ENCODE measurements at regions not wholly inside any gene's neighbourhood (a gene's known extent, or its start where the extent isn't known, plus 50 kb on each side); places are given as distances from the start of the nearest gene placed in this dataset.
A peak's percentile ranks its signal among the peaks of the same experiment; 100 is the strongest.

DNA sequence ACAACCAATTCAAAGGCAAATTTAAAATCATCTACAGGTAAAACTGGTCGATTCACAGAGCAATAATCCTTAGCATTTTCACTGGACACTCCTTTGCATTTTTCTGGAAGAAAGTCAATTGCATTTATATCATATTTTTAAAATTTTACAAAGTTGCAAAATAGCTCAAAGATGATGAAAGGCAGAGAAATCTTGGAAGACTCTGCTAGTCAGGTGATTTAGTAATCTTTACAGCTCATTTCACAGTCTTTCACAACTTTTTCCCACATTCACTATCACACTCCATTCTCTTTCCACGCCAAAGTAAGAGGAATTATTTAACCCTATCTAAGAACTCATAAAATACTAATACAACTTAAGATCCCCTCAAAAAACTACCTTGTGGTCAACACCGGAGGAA, 1063.8 kb downstream of the EFNB2 start:
- DNase-seq (ENCODE audit: low read depth): peak; percentile 89
- H3K27me3 ChIP-seq (replicated peaks; ENCODE audit: control insufficient read depth, insufficient read depth, low read length): no peaks in the 10 kb centered on the region
- H3K9me3 ChIP-seq (ENCODE audit: control insufficient read depth, low read length): no peaks in the 10 kb centered on the region
- H3K9ac ChIP-seq (ENCODE audit: low read length): no peak overlapping the region
- H3K36me3 ChIP-seq (ENCODE audit: control insufficient read depth, insufficient read depth, low read length, severe bottlenecking): no peaks in the 10 kb centered on the region
- peaks cover 12% of the 10 kb centered on the region for H3K4me1 ChIP-seq (ENCODE audit: control insufficient read depth, insufficient read depth, low read length)
- H3K4me3 ChIP-seq (ENCODE audit: low read length): no peak overlapping the region

DNA sequence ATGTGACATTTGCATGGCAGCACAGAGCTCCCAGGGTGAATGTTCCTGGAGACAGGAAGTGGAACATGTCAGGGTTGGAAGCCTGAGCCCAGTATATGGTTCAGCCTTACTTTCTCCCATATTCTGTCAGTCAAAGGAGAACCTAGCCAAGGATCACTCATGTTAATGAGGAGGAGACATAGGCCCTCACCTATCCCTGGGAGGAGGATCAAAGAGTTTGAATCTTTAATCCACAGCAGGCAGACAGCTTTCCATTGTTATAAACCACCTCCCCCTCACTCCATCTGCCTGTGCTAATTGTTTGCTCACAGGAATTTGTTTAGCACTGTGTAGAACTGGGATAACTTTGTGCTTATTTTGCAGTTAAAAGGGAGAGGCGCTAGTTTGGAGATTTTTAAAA, 1069.1 kb downstream of the EFNB2 start:
- Histone ChIP-seq H3K36me3 (ENCODE audit: control insufficient read depth, insufficient read depth, low read length, severe bottlenecking) (no peaks in the 10 kb centered on the region), H3K9me3 (ENCODE audit: control insufficient read depth, low read length) (no peaks in the 10 kb centered on the region), H3K4me3 (ENCODE audit: low read length) (no peak overlapping the region), H3K27me3 (replicated peaks; ENCODE audit: control insufficient read depth, insufficient read depth, low read length) (no peaks in the 10 kb centered on the region), H3K9ac (ENCODE audit: low read length) (no peak overlapping the region), H3K4me1 (ENCODE audit: control insufficient read depth, insufficient read depth, low read length) (peaks cover 1% of the 10 kb centered on the region)
- DNase-seq (ENCODE audit: low read depth): no peak

DNA sequence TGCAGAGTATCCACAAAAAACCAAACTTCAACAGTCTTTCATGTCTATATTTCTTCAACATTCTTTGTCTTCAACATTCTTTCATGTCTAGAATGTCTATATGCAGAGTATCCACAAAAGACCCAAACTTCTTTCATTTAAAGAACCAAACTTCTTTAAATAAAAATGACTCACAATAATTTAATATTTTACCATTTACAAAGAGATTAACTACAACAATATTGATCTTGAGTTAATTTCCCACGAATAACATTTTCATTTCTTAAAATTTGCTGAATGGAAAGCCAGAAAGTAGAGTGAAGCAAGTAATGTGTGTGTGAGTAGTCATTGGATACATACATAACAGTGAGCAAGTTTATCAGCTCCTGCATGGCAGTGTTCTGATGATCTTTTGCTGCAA, 1069.7 kb downstream of the EFNB2 start, which contains the start of gene DAOA:
TSS of gene DAOA (plus strand) at position 301 of the 400 bp plus-strand sequence.
- no peak for DNase-seq (ENCODE audit: low read depth)
- H3K27me3 ChIP-seq (replicated peaks; ENCODE audit: control insufficient read depth, insufficient read depth, low read length): no peaks in the 10 kb centered on the region
- H3K36me3 ChIP-seq (ENCODE audit: control insufficient read depth, insufficient read depth, low read length, severe bottlenecking): no peaks in the 10 kb centered on the region
- H3K9me3 ChIP-seq (ENCODE audit: control insufficient read depth, low read length): no peaks in the 10 kb centered on the region
- no peaks in the 10 kb centered on the region for H3K4me1 ChIP-seq (ENCODE audit: control insufficient read depth, insufficient read depth, low read length)
- H3K9ac ChIP-seq (ENCODE audit: low read length): no peak within 1 kb of the TSS
- no peak within 1 kb of the TSS for H3K4me3 ChIP-seq (ENCODE audit: low read length)

DNA sequence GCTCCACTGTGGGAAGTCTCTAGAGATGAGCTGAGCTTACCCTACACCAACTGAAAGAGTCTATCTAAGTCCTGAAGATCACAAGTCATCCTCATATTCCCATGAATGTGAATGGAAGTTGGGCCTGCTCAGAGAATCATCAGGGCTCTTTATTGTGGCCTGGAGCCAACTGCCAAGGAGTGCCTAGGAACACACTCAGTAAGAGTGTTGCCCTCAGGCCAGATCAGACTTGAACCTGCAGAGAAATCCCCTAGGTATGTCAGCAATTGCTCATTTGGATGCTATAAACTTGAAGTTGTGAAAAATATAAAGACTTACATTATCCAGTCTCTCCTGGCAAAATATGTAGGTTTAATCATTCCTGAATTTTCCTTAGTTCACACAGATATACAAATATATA, 1070.2 kb downstream of the EFNB2 start:
- DNase-seq (ENCODE audit: low read depth): no peak
- Histone ChIP-seq H3K4me1 (ENCODE audit: control insufficient read depth, insufficient read depth, low read length) (no peaks in the 10 kb centered on the region), H3K9me3 (ENCODE audit: control insufficient read depth, low read length) (no peaks in the 10 kb centered on the region), H3K27me3 (replicated peaks; ENCODE audit: control insufficient read depth, insufficient read depth, low read length) (no peaks in the 10 kb centered on the region), H3K4me3 (ENCODE audit: low read length) (no peak overlapping the region), H3K9ac (ENCODE audit: low read length) (no peak overlapping the region), H3K36me3 (ENCODE audit: control insufficient read depth, insufficient read depth, low read length, severe bottlenecking) (no peaks in the 10 kb centered on the region)

DNA sequence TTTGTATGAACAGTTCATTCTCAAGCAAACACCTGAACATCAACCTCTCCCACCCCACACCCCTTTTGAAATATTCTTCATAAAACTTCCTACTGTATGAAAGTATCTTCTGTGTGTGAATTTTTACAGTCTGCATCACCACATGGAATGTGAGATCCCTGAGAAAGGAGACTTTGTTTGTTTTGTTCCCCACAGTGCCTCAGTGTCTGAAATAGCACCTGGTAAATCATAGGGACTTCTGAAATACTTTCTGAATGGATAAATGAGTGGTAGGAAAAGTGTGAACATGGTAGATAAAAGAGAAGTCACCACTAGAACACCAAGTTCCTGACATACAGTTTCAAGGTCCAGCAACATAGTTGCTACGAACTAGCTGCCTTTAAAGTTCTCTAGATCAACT, 1071.2 kb downstream of the EFNB2 start:
- Histone ChIP-seq H3K27me3 (replicated peaks; ENCODE audit: control insufficient read depth, insufficient read depth, low read length) (no peaks in the 10 kb centered on the region), H3K36me3 (ENCODE audit: control insufficient read depth, insufficient read depth, low read length, severe bottlenecking) (no peaks in the 10 kb centered on the region), H3K4me3 (ENCODE audit: low read length) (no peak overlapping the region), H3K4me1 (ENCODE audit: control insufficient read depth, insufficient read depth, low read length) (no peaks in the 10 kb centered on the region), H3K9me3 (ENCODE audit: control insufficient read depth, low read length) (no peaks in the 10 kb centered on the region), H3K9ac (ENCODE audit: low read length) (no peak overlapping the region)
- DNase-seq (ENCODE audit: low read depth): no peak

DNA sequence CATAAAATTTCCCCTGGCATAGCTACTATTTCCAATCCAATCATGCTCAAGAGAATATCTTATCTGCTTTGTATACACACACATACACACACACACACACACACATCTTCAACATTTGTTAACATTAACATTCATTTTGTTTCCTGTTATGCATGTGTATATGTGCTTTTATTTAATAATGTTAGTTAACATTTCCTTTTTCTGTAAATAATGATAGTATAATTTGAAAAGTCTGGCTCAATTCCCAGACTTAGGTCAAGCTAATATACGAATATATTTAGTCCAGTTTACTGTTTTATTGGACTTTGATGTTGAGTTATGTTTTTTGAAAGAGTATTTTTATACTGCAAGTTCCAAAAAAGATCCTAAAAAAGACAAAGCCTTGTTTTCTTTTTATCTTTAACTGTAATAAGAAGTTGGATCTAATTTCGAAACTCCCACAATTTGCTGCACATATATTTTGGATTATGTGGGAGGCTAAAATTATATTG, 1072.4 kb downstream of the EFNB2 start:
- Histone ChIP-seq H3K4me3 (ENCODE audit: low read length) (no peak overlapping the region), H3K4me1 (ENCODE audit: control insufficient read depth, insufficient read depth, low read length) (no peaks in the 10 kb centered on the region), H3K9me3 (ENCODE audit: control insufficient read depth, low read length) (no peaks in the 10 kb centered on the region), H3K9ac (ENCODE audit: low read length) (no peak overlapping the region), H3K36me3 (ENCODE audit: control insufficient read depth, insufficient read depth, low read length, severe bottlenecking) (no peaks in the 10 kb centered on the region), H3K27me3 (replicated peaks; ENCODE audit: control insufficient read depth, insufficient read depth, low read length) (no peaks in the 10 kb centered on the region)
- DNase-seq (ENCODE audit: low read depth): peak; percentile 43

DNA sequence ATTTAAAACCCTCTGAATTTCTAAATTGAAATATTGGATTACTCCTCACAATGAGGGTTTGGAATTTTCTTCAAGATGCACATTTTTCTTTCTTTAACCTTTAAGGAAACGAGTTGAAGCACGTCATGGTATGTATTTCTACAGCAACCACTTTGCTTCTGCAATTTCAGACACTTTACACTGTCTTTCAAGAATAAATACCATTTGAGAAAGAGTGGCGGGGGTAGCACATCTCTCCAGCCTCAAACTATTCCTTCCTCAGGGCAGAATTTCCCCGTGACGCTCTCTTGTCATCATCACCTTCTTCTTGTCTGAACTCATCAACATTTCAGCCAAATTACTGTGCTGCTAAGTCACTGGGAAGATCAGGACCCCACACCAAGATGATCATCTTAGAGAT, 1073.4 kb downstream of the EFNB2 start:
- H3K27me3 ChIP-seq (replicated peaks; ENCODE audit: control insufficient read depth, insufficient read depth, low read length): no peaks in the 10 kb centered on the region
- no peaks in the 10 kb centered on the region for H3K36me3 ChIP-seq (ENCODE audit: control insufficient read depth, insufficient read depth, low read length, severe bottlenecking)
- H3K4me1 ChIP-seq (ENCODE audit: control insufficient read depth, insufficient read depth, low read length): no peaks in the 10 kb centered on the region
- H3K4me3 ChIP-seq (ENCODE audit: low read length): no peak overlapping the region
- no peaks in the 10 kb centered on the region for H3K9me3 ChIP-seq (ENCODE audit: control insufficient read depth, low read length)
- DNase-seq (ENCODE audit: low read depth): no peak
- no peak overlapping the region for H3K9ac ChIP-seq (ENCODE audit: low read length)

DNA sequence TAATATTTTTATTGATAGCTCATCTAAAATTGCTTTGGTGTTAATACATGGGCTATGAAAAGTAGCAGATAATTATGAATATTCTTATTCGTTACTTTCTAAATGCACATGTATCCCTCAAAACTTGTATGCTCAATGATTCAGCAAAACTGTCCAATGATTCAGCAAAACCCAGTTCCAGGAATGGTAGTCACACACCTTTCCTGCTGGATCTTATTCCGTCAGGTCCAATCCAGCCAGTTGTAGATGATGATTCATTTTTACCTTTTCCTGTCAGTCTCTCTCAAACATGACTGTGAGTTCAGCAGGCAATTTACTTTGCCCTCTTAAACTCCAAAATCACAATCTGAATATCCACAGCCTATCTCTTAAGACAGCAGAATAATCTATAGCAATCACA, 1082.6 kb downstream of the EFNB2 start:
- H3K4me1 ChIP-seq (ENCODE audit: control insufficient read depth, insufficient read depth, low read length): no peaks in the 10 kb centered on the region
- H3K9ac ChIP-seq (ENCODE audit: low read length): no peak overlapping the region
- no peaks in the 10 kb centered on the region for H3K36me3 ChIP-seq (ENCODE audit: control insufficient read depth, insufficient read depth, low read length, severe bottlenecking)

DNA sequence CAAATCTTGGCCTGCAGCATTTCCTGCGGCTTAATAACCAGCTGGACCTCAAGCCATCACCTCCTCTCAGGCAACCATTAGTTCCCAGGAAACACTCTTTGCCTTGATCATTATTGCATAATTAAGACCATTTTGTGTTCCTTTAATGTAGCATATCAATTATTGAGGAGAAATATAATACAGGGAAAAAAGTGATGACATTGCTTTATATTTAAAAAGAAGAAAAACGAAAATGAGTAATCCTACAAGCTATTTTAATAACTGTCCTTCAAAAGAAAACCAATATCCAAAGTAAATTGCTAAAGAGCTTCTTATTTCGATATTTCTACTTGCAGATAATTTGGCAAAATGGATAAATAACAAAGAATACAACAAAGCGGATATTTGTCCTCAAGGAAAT, 1084.7 kb downstream of the EFNB2 start:
- H3K4me1 ChIP-seq (ENCODE audit: control insufficient read depth, insufficient read depth, low read length): no peaks in the 10 kb centered on the region
- H3K27me3 ChIP-seq (replicated peaks; ENCODE audit: control insufficient read depth, insufficient read depth, low read length): no peaks in the 10 kb centered on the region
- no peaks in the 10 kb centered on the region for H3K36me3 ChIP-seq (ENCODE audit: control insufficient read depth, insufficient read depth, low read length, severe bottlenecking)
- no peak for DNase-seq (ENCODE audit: low read depth)
- no peak overlapping the region for H3K9ac ChIP-seq (ENCODE audit: low read length)
- H3K9me3 ChIP-seq (ENCODE audit: control insufficient read depth, low read length): peaks cover 3% of the 10 kb centered on the region
- no peak overlapping the region for H3K4me3 ChIP-seq (ENCODE audit: low read length)

More for the DNA sequence above, 1082.6 kb downstream of the EFNB2 start:
- DNase-seq (ENCODE audit: low read depth): no peak
- no peak overlapping the region for H3K4me3 ChIP-seq (ENCODE audit: low read length)
- no peaks in the 10 kb centered on the region for H3K27me3 ChIP-seq (replicated peaks; ENCODE audit: control insufficient read depth, insufficient read depth, low read length)
- peaks cover 3% of the 10 kb centered on the region for H3K9me3 ChIP-seq (ENCODE audit: control insufficient read depth, low read length)

DNA sequence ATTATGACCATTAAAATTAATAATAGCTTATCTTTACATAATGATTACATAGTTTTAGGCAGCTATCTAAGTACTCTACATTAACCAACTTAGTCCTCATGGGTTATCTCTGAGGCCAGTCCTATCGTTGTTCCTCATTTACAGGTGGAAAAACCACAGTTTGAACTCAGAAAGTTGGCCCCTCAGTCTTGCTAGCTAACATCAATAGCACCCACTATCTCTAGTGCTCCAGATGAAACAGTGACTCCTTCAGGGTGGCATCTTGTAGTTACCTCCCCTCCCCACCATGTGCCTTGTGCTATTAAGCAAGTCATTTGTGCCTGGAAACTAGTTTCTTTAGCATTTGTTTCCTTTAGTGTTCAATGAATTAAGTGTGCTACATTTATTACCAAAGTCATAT, 1086.7 kb downstream of the EFNB2 start:
- Histone ChIP-seq H3K9me3 (ENCODE audit: control insufficient read depth, low read length) (no peaks in the 10 kb centered on the region), H3K27me3 (replicated peaks; ENCODE audit: control insufficient read depth, insufficient read depth, low read length) (no peaks in the 10 kb centered on the region)
- DNase-seq (ENCODE audit: low read depth): no peak

DNA sequence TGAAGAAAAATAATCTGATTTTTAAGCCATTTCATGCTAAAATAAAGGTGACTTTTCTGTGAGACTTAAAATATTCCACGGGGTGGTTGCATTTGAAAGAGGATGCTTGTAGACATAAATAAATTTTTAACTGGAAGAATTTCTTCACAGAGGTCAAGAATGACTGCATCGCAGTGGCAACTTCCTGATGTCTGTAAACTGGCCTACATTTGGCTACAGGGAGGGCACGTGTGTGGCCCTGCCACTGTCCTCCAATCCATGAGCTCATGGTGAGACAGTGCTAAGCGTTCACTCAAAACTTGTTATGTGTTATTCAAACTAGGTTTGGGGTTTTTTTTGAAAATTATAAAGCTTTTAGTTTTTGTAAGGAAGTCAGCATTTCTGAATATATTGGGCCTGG, 1089.3 kb downstream of the EFNB2 start:
- Histone ChIP-seq H3K36me3 (ENCODE audit: control insufficient read depth, insufficient read depth, low read length, severe bottlenecking) (no peaks in the 10 kb centered on the region), H3K4me1 (ENCODE audit: control insufficient read depth, insufficient read depth, low read length) (peaks cover 9% of the 10 kb centered on the region), H3K9ac (ENCODE audit: low read length) (no peak overlapping the region), H3K4me3 (ENCODE audit: low read length) (no peak overlapping the region), H3K27me3 (replicated peaks; ENCODE audit: control insufficient read depth, insufficient read depth, low read length) (no peaks in the 10 kb centered on the region), H3K9me3 (ENCODE audit: control insufficient read depth, low read length) (no peaks in the 10 kb centered on the region)
- no peak for DNase-seq (ENCODE audit: low read depth)

More for the DNA sequence above, 1086.7 kb downstream of the EFNB2 start:
- Histone ChIP-seq H3K4me3 (ENCODE audit: low read length) (no peak overlapping the region), H3K9ac (ENCODE audit: low read length) (no peak overlapping the region), H3K4me1 (ENCODE audit: control insufficient read depth, insufficient read depth, low read length) (no peaks in the 10 kb centered on the region), H3K36me3 (ENCODE audit: control insufficient read depth, insufficient read depth, low read length, severe bottlenecking) (no peaks in the 10 kb centered on the region)

DNA sequence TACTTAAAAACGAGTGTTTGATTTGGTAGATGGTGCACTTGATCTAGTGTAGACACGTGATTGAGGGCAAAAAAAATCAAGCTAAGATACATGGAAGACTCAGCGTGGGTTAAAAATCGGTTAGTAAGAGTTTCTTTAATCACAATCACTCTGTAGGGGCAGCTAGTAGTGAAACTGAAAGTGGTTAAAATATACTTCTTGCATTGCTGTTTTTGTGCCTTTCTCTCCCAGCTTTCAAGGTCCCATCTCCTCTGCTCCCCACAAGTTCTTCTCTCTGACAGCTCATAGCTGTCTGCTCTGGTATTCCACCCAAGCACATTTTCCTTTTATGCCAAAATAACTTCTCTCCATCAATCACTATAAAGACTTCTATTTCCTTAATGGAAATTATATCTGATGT, 1089.7 kb downstream of the EFNB2 start:
- H3K4me3 ChIP-seq (ENCODE audit: low read length): no peak overlapping the region
- H3K36me3 ChIP-seq (ENCODE audit: control insufficient read depth, insufficient read depth, low read length, severe bottlenecking): no peaks in the 10 kb centered on the region
- H3K4me1 ChIP-seq (ENCODE audit: control insufficient read depth, insufficient read depth, low read length): peaks cover 9% of the 10 kb centered on the region
- no peaks in the 10 kb centered on the region for H3K27me3 ChIP-seq (replicated peaks; ENCODE audit: control insufficient read depth, insufficient read depth, low read length)
- H3K9ac ChIP-seq (ENCODE audit: low read length): no peak overlapping the region
- no peak for DNase-seq (ENCODE audit: low read depth)
- no peaks in the 10 kb centered on the region for H3K9me3 ChIP-seq (ENCODE audit: control insufficient read depth, low read length)

Measured in adipocyte (in vitro differentiated cells).